ENCODE measurements at regions not wholly inside any gene's neighbourhood (a gene's known extent, or its start where the extent isn't known, plus 50 kb on each side); places are given as distances from the start of the nearest gene placed in this dataset.
"Not testable (repeated sequence)": the region's sequence is repeated elsewhere in the genome, so short reads cannot be mapped to it uniquely, and the experiment has no call there.

- not testable (repeated sequence) for TF ChIP-seq CTCF, POLR2A, POLR2AphosphoS5 (IDR thresholded peaks at IDR 0.05)
These were observed 64.4 kb downstream of the KLRB1 start for GRCh38 chr12:9543341-9543740.
